HG03575 (cell line): ENCODE measurements at regions not wholly inside any gene's neighbourhood (a gene's known extent, or its start where the extent isn't known, plus 50 kb on each side); places are given as distances from the start of the nearest gene placed in this dataset.
"Not testable (repeated sequence)": the region's sequence is repeated elsewhere in the genome, so short reads cannot be mapped to it uniquely, and the experiment has no call there.

ENCODE experiments used
- ATAC-seq: cut with Tn5 transposase; IDR thresholded peaks from one replicate; pipeline ENCODE4 v1.9.1; 2021; ENCODE audit not compliant: unreplicated experiment, insufficient number of reproducible peaks, low FRiP score; ENCODE audit errors: extremely low read depth

DNA sequence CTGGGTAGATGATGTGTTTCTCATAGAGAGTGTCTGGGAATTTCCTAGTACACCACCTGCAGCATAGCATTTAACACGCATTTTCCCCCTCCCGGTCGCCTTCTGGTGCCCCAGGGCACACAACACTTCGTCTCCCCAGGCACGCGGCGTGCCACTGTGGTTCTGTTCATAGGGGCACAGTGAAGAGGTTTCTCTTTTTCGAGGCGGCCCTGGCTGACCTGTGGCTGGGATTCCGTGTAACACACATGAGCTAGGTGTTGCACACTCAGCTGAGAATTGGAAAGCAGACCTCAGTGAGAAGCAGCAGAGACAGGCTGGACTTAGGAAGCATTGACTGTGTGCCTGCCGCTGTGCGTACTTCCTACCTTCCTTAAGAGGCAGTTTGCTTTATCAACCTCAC, 214.3 kb upstream of the SHH start:
- ATAC-seq = no peak

DNA sequence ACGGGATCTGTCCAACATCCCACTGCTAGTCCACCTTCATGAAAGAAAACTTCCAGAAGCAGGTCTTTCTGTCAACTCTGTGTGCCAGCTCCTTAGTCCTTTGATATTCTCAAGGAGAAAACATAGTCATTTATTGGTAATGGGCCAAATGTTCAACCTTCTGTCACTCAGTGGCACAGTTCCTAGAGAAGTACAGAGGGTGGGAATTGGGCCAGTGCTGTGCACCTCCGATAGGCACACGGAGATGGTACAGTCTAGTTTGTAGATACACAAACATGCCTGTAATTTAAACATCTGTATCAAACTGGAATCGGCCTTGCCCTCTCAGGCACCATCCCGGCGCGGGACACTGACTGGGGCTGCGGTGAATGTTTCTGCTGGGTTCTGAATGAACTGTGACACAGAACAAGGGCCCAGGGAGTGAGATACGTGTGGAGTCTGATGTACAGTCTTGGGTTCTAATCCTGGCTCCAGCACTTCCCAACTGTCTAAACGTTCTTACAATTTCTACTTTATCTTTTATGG, 213.9 kb upstream of the SHH start:
- no peak for ATAC-seq

DNA sequence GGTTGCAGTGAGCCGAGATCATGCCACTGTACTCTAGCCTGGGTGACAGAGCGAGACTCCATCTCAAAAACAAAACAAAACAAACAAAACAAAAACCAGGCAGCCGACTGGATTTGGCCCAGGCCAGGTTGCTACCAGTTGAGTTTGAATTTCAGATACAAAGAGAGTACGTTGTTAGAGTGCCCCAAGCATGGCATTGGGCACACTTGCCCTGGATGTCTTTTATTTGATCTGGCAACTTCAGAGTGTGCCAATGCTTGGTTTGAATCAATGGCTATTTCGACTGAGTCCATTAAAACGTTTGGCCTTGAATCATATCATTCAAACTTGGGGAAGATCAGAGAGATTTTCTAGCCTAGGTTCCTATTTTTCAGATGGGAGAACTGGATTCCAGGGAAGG, 213.4 kb upstream of the SHH start:
- ATAC-seq = no peak

GRCh38 chr7:156024201-156024600, 211.9 kb upstream of the SHH start:
- ATAC-seq = no peak

DNA sequence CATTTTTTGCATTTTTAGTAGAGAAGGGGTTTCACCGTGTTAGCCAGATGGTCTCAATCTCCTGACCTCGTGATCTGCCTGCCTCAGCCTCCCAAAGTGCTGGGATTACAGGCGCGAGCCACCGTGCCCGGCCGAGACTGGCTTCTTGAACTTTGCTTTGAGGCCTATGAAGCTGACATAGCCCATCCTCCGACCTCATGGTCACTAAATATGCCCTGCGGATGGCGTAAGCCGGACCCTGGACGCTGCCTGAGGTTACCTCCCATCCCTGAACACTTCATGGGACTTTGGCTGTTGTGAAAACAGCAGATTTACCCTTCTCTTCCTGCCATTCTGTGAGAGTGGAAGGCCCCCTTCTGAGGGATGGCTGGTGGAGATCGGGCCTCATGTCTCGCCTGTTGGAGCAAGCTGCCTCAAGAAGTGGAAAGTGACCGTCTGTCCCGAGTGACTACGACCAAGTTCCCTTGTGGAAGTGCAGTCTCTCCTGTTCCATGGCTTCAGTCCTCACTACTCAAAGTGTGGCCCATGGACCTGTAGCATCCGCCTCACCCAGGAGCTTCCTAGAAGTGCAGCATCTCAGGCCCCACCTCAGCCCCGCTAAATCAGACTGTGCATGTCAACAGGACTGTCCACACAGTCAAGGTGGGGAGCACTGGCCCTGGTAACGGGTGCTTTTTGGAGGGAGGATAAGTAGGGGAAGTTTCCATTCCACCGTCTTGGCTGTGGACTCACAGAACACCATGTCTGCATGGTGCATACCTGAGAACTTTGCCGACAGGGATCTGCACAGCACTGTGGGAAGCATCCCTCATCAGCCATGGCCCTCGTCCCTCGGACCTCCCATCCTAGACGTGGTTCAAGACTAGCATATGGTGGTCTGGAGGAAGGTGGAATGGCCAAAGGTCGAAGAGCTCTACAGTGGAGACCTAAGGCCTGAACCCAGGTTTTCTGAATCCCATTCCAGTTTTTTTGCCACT, 210.5 kb upstream of the SHH start:
- no peak for ATAC-seq

- ATAC-seq = no peak
These were observed 209.2 kb upstream of the SHH start for GRCh38 chr7:156021471-156021870.

DNA sequence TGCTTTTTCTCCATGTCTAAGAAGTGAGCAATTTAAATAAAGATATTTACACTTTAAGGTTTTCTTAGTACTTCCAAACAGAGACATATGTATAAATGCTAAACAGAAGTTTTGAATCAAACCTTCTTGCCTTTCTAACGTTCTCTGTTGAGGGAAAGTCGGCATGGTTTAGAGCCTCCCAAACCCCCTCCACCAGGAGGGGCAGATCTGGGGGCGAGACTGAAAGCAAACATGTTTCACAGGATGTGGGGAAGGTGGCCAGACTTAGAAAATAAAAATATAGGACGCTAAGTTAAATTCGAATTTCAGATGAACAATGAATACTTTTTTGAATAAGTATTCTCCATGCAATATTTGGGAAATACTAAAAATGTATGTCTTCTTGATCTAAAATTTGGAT, 208.3 kb upstream of the SHH start:
- ATAC-seq = no peak

DNA sequence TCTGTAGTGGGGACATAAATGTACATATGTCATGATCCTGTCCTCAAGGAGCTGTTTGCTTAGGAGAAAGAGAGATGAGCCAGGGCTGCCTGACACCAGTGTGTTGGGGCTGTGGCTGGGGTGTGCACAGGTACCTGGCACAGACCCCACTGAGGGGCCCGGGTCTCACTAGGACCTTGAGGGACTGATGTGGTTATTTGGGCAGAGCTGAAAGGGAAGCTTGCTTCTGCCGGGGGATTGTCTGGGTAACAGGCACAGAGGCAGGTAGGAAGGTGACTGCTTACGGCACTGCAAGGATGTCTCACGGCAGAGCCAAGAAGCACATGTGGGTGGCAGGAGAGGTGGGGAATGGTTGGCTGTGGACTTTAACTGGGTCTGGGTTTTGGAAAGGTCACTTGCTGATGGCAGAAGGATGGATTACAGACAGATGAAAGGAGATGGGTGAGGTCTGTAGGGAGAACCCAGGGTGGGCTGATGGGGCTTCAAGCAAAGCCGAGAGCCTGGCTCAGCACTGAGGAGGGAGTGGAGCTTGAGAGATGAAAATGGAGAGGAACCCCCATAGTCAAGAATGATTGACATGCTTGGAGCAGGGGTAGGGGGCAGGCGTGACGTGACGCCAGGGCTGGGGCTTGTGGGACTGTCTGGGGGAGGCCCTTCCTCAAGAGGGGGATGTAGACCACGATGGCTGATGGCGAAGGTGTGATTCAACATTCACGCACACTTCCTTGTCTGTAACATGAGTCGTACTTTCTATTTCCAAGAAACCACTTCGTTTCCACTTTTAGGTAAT, 207.7 kb upstream of the SHH start:
- ATAC-seq = no peak

DNA sequence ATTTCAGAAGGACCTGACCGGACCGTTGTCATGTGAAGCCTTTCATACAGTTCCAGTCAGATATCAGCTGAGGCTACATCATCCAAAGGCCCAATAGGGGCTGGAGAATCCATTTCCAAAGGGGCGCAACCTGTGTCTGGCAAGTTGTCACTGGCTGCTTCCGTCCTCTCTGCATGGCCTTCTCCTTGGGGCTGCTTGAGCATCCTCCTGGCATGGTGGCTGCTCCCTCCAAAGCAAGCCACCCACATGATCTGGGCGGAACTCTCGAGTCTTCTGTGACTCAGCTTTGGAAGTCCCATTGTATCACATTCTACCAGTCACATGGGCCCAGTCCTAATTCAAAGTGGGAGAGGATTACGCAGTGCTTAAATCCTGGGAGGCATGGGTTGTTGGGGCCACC, 207.0 kb upstream of the SHH start:
- no peak for ATAC-seq

- no peak for ATAC-seq
These were observed 205.8 kb upstream of the SHH start for GRCh38 chr7:156017916-156018700.

GRCh38 chr7:156017431-156017830, 205.2 kb upstream of the SHH start:
- no peak for ATAC-seq

DNA sequence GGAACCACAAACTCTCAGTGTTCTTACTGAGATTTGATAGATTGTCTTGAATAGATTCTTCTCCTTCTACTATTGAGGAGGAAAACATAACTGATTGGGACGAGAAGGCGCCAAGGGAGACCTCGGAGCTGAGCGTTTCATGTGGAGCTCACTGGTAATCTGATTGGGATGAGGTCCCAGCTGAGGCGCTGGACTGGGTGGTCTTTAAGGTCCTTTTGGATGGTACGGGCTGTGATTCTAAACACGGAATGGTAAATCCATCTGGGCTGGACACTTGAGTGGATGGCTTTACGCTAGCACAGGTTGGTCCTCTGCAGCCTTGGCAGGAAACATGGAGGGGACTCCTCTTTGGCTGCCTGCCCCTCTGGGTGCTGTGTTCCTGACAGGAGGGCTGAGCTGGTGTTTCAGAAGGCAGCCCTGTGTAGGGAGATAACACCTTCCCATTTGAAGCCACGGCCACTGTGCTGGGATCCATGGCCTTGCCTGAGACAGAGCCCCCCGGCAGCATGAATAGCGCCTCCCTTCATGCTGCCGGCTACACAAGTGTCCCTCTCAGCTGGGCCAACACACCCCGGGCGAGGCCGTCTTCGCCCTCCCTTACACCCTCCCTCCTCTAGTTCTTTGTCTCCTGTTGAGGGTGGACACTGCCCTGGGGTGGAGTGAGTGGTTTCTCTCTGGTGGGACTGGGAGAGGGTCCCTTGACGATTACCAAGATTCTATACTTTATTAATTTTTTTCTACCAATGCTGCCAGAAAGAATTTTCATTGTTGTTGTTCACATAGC, 203.2 kb upstream of the SHH start:
- ATAC-seq = no peak

DNA sequence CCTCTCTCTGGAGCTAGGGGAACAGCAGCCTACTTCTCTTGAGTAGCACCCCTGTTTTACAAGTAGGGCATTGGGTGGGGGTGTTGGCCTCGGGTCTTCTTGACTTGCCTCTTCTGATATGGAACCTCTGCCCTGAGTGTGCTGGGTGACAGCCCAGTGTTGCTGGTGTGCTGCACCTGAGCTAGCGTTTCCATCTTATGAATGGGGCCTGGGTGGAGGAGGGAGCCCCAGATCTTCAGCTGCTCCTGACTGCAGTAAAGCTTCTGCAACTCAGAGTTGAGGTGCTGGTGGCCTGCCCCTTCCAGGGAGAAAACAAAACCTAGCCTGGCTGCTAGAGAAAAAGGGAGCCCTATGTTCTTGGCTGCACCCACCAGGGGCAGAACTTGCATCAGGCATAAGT, 202.5 kb upstream of the SHH start:
- no peak for ATAC-seq

- ATAC-seq = no peak
These were observed 201.9 kb upstream of the SHH start for GRCh38 chr7:156014201-156014600.

DNA sequence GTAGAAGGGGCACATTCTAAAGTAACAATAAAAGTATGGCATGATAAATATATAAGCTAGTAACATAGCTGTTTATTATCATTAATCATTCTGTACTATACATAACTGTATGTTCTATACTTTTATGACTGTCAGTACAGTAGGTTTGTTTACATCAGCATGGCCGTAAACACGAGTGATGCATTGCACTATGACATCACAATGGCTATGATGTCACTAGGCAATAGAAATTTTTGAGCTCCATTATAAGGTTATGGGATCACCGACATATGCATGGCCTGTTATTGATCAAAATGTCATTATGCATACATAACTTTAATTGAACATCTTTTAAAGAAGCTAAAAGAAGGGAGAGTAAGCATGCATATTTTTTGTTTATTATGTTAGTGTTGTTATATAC, 200.1 kb upstream of the SHH start:
- ATAC-seq = no peak

- ATAC-seq = no peak
These were observed 197.3 kb upstream of the SHH start for GRCh38 chr7:156009569-156009968.

- ATAC-seq = not testable (repeated sequence)
These were observed 194.6 kb upstream of the SHH start for GRCh38 chr7:156006876-156007275.

GRCh38 chr7:156006024-156006423, 193.8 kb upstream of the SHH start:
- no peak for ATAC-seq
